ENCODE measurements at regions not wholly inside any gene's neighbourhood (a gene's known extent, or its start where the extent isn't known, plus 50 kb on each side); places are given as distances from the start of the nearest gene placed in this dataset.

DNA sequence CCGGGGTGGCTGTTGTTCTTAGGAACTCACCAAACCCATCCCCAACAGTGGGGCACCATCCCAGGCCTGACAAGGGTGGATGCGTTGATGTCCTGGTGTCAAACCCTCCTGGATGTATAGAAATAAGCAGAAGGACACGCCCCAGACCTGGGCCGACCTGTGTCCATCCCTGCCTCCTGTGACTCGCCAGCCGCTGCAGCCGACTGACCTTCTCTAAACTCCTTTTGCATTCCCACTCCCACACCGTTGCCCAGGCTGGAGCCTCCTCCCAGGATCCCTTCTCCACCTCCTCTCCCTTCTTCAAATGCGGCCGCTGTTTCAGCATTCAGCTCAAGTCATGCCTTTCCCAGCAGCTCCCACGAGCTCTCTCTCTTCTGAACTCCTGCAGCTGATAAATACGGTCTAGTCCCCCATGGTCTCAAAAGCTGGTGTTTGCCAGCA is 213.2 kb upstream of the IER5L start:
- TF ChIP-seq POLR2AphosphoS5 (IDR thresholded peaks at IDR 0.05) (no peak), POLR2A (IDR thresholded peaks at IDR 0.05; ENCODE audit: low read depth) (no peak), EP300 (IDR thresholded peaks at IDR 0.05) (no peak)
- TF ChIP-seq, protein P1, sequence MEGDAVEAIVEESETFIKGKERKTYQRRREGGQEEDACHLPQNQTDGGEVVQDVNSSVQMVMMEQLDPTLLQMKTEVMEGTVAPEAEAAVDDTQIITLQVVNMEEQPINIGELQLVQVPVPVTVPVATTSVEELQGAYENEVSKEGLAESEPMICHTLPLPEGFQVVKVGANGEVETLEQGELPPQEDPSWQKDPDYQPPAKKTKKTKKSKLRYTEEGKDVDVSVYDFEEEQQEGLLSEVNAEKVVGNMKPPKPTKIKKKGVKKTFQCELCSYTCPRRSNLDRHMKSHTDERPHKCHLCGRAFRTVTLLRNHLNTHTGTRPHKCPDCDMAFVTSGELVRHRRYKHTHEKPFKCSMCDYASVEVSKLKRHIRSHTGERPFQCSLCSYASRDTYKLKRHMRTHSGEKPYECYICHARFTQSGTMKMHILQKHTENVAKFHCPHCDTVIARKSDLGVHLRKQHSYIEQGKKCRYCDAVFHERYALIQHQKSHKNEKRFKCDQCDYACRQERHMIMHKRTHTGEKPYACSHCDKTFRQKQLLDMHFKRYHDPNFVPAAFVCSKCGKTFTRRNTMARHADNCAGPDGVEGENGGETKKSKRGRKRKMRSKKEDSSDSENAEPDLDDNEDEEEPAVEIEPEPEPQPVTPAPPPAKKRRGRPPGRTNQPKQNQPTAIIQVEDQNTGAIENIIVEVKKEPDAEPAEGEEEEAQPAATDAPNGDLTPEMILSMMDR (IDR thresholded peaks at IDR 0.05), result no peak

All from esophagus muscularis mucosa (tissue), 4 donors.